ENCODE measurements at regions not wholly inside any gene's neighbourhood (a gene's known extent, or its start where the extent isn't known, plus 50 kb on each side); places are given as distances from the start of the nearest gene placed in this dataset.

- DNase-seq (ENCODE audit: low spot score): no peak
Observed at GRCh38 chr5:135120951-135121350, 86.9 kb upstream of the PITX1 start.

- no peak for DNase-seq (ENCODE audit: low spot score)
Observed at GRCh38 chr5:135119481-135119880, 85.5 kb upstream of the PITX1 start.

- no peak for DNase-seq (ENCODE audit: low spot score)
Observed at GRCh38 chr5:135117590-135117989, 83.6 kb upstream of the PITX1 start.

- no peak for DNase-seq (ENCODE audit: low spot score)
Observed at GRCh38 chr5:135116160-135116561, 82.1 kb upstream of the PITX1 start.

- DNase-seq (ENCODE audit: low spot score): no peak
Observed at GRCh38 chr5:135115591-135115990, 81.6 kb upstream of the PITX1 start.

- no peak for DNase-seq (ENCODE audit: low spot score)
Observed at GRCh38 chr5:135114759-135115158, 80.7 kb upstream of the PITX1 start.

GRCh38 chr5:135112008-135112725 lies 78.1 kb upstream of the PITX1 start:
- no peak for DNase-seq (ENCODE audit: low spot score)

GRCh38 chr5:135110785-135111596 lies 77.0 kb upstream of the PITX1 start:
- no peak for DNase-seq (ENCODE audit: low spot score)

GRCh38 chr5:135108992-135109391 lies 75.0 kb upstream of the PITX1 start:
- no peak for DNase-seq (ENCODE audit: low spot score)

- no peak for DNase-seq (ENCODE audit: low spot score)
Observed at GRCh38 chr5:135108569-135108968, 74.5 kb upstream of the PITX1 start.

GRCh38 chr5:135107986-135108385 lies 74.0 kb upstream of the PITX1 start:
- DNase-seq (ENCODE audit: low spot score): no peak

GRCh38 chr5:135106610-135107471 lies 72.8 kb upstream of the PITX1 start:
- no peak for DNase-seq (ENCODE audit: low spot score)

- no peak for DNase-seq (ENCODE audit: low spot score)
Observed at GRCh38 chr5:135106136-135106535, 72.1 kb upstream of the PITX1 start.

GRCh38 chr5:135105105-135105484 lies 71.1 kb upstream of the PITX1 start:
- no peak for DNase-seq (ENCODE audit: low spot score)

GRCh38 chr5:135103575-135103853 lies 69.5 kb upstream of the PITX1 start:
- no peak for DNase-seq (ENCODE audit: low spot score)

GRCh38 chr5:135102716-135103574 lies 68.9 kb upstream of the PITX1 start:
- no peak for DNase-seq (ENCODE audit: low spot score)

- no peak for DNase-seq (ENCODE audit: low spot score)
Observed at GRCh38 chr5:135100431-135100830, 66.4 kb upstream of the PITX1 start.

GRCh38 chr5:135100011-135100410 lies 66.0 kb upstream of the PITX1 start:
- DNase-seq (ENCODE audit: low spot score): no peak

GRCh38 chr5:135097390-135097789 lies 63.4 kb upstream of the PITX1 start:
- no peak for DNase-seq (ENCODE audit: low spot score)

GRCh38 chr5:135095871-135096270 lies 61.8 kb upstream of the PITX1 start:
- no peak for DNase-seq (ENCODE audit: low spot score)

GRCh38 chr5:135095052-135095715 lies 61.2 kb upstream of the PITX1 start:
- no peak for DNase-seq (ENCODE audit: low spot score)
